ENCODE measurements at regions not wholly inside any gene's neighbourhood (a gene's known extent, or its start where the extent isn't known, plus 50 kb on each side); places are given as distances from the start of the nearest gene placed in this dataset.

GRCh38 chr7:20558963-20559716, 56.3 kb upstream of the ABCB5 start:
- no peak for TF ChIP-seq CTCF (IDR thresholded peaks at IDR 0.05)
- TF ChIP-seq POLR2A (IDR thresholded peaks at IDR 0.05) = no peak
